ENCODE measurements at regions not wholly inside any gene's neighbourhood (a gene's known extent, or its start where the extent isn't known, plus 50 kb on each side); places are given as distances from the start of the nearest gene placed in this dataset.
A peak's percentile ranks its signal among the peaks of the same experiment; 100 is the strongest.
"Not testable (repeated sequence)": the region's sequence is repeated elsewhere in the genome, so short reads cannot be mapped to it uniquely, and the experiment has no call there.

DNA sequence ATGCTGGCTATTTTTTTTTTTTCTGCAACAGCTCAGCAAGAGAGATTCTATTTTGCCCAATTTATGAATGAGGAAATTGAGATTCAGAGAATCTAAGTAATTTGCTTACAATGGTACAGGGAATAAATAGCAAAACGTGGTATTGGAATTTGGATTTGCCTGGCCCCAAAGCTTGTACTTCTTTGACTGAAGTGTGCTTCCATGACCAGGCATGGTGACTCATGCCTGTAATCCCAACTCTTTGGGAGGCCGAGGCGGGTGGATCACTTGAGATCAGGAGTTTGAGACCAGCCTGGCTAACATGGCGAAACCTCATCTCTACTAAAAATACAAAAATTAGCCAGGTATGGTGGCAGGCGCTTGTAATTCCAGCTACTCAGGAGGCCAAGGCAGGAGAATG is 591.1 kb downstream of the CSNK1G3 start:
- not testable (repeated sequence) for ATAC-seq; DNase-seq (ENCODE audit: low spot score)

DNA sequence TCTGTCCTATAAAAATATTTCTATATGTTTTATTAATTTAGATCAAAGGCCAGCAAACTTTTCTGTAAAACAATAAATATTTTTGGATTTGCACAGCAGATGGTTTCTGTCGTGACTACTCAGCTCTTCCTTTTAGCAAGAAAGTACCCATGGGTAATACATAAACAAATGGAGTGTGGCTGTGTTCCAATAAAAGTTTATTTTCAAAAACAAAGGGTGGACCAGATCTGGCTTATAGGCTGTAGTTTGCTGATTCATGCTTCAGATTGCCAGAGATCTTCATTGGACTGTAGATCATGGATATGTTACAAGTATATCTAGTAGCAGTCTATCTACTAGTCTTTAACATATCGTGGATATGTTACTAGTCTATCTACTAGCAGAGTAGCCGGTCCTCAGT is 590.5 kb downstream of the CSNK1G3 start:
- DNase-seq (ENCODE audit: low spot score): no peak

DNA sequence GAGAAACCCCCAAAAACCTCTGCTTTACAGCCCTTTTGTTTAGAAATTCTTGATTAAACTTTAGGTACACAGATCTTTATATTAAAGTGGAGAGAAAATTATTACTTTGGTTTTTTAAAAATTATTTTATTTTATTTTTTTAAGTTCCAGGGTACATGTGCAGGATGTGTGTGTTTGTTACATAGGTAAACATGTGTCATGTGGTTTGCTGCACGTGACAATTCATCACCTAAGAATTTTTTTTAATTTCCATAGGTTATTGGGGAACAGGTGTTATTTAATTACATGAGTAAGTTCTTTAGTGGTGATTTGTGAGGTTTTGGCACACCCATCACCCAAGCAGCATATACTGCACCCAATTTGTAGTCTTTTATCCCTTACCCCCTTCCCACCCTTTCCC is 581.7 kb downstream of the CSNK1G3 start:
- ATAC-seq: no peak
- no peak for DNase-seq (ENCODE audit: low spot score)

More for the DNA sequence above, 590.5 kb downstream of the CSNK1G3 start:
- no peak for ATAC-seq

DNA sequence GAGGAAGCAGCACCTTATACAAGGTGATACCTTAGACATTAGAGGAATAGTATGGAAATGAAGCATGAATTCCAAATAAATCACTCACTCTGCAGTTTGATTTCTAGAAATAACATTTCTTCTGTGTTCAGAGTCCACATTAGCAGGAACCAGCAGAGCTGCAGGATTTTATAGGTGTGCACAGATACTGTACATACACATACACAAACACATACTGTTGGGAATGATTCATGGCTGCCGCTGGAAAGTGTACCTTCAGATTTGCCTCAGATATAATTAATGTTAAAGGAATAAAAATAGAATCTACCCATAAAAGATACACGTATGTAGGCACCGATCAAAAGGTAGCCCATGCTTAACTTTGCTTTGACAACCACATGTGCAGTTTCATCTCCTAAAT is 578.1 kb downstream of the CSNK1G3 start:
- no peak for DNase-seq (ENCODE audit: low spot score)
- no peak for ATAC-seq

DNA sequence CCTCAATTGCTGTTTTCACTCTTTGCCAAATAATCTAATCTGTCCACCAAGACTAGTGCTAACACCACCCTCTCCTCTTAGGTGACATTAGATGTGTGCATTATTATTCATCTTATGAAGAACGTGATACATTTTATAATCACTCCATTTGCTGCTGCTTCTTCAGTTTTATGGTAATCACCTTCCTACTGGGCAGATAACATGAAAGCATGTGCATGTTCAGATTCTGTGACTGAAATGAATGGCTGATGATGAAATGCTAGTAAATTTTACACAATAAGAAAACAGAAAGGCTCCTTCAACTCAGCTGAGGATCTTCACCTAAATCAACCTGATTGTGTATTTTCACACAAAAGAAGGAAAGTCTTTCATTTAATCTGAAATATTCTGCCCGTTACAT is 577.6 kb downstream of the CSNK1G3 start:
- ATAC-seq (no peak), DNase-seq (ENCODE audit: low spot score) (no peak)

DNA sequence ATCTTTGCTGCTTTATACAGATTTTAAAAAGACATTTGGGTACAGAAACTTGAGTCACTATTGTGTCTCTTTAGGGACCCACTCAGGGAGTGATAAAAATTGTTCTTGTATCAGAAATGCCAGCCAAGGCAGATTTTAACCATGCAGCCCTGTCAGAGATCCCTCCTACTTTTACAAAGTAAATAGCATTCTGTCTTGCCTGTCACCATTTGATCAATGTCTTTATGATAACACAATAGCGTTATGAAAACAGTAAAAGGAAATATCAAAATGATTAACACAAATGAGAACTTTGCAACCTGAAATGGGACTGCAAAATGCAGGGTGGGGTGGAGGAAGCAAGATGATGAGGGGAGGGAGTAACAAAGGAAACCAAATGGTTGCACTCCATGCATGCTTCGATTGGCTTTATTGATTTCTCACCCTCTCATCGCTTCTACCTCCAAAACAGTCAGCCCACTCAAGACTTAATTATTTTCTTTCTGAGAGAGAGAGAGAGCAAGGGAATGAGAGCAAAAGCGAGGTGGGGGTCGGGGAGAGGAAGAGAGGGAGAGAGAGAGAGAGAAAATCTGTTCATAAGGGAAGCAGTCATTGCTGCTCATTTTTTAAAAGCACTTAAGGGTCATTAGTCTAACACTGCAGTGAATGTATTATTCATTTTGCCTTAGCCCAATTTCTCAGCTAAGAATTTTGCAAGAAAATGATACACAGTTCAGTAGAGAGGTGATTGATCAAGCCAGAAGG is 576.5 kb downstream of the CSNK1G3 start:
- ATAC-seq (no peak), DNase-seq (ENCODE audit: low spot score) (no peak)

DNA sequence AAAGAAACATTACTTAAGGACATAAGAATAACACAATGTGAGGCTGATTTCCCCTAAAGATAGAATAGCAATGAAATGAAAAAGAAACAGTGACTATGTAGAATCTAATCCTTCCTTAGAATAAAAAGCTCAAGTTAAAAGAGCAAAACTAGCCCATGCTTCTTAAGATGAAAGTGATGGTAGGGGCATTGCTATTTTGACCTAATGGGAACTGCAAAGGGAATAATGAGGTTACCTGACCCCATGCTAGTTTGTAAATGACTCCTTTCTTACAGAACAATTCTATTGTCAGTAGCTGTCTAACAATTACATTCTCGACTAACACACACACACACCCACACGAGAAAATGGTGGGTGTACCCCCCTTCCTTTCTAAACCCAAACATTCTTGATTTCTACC is 575.8 kb downstream of the CSNK1G3 start:
- no peak for ATAC-seq
- no peak for DNase-seq (ENCODE audit: low spot score)

DNA sequence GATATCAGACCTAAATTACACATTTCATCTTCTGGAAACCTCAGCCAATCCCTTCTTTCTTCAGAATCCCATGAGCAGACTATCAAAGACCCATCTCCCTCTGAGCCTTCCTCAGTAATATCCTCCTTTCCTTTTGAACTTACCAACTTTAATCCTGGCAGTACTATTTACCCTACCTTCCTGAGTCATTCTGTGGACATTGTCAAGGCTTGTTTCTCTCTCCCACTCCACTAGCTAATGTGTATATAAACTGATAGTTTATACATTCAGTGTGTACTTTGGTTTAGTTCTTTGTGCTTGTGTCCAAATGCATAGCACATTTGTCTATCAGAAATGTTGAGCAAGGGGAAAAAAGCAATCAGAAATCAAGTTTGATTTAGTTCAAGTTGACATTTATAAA is 568.3 kb downstream of the CSNK1G3 start:
- ATAC-seq: no peak
- DNase-seq (ENCODE audit: low spot score): no peak

DNA sequence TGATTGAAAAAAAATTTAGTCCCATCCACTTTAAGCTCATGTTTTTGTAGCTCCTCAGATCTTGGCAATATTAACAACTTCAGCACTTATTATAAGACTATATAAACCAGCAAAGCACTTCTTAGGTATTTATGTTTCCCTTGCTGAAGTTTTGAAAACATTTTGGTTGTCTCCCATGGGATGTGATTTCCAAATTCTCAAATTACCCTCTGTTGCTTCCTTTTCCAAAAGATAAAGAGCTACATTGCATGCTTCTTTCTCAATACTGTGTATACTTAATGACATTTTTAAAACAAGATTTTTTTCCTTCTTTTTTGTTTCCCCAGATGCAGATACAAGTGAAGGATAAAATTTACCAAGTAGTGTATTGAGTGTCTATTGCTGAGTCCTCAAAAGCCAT is 567.1 kb downstream of the CSNK1G3 start:
- DNase-seq (ENCODE audit: low spot score): no peak
- ATAC-seq: no peak

DNA sequence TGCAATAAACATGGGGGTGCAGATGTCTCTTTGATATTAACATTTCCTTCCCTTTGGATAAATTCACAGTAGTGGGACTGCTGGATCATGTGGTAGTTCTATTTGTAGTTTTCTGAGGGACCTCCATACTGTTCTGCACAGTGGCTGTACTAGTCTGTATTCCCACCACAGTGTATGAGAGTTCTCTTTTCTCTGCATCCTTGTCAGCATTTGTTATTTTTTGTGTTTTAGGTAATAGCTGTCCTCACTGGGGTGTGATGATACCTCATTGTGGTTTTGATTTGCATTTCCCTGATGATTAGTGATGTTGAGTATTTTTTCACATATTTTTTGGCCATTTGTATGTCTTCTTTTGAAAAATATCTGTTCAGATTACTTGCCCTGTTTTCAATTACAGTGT is 562.5 kb downstream of the CSNK1G3 start:
- ATAC-seq: no peak

DNA sequence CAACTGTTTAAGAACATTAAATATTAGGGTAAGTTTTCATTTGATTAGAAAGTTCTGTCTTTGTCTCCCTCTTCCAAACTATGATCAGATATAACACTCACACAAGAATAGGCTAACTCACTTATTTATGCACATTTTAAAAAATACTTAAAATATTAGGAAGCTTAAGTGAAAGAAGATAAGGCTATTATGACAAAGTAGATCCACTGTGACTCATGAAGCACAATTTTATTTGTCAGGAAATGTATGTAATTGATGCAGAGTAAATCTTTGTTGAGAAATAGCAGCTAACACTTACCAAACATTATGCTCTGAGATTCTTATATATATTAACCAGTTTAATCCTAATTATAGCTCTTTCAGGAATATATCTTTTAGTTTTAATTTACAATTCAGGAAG is 560.6 kb downstream of the CSNK1G3 start:
- DNase-seq (ENCODE audit: low spot score) (no peak), ATAC-seq (no peak)

More for the DNA sequence above, 562.5 kb downstream of the CSNK1G3 start:
- no peak for DNase-seq (ENCODE audit: low spot score)

DNA sequence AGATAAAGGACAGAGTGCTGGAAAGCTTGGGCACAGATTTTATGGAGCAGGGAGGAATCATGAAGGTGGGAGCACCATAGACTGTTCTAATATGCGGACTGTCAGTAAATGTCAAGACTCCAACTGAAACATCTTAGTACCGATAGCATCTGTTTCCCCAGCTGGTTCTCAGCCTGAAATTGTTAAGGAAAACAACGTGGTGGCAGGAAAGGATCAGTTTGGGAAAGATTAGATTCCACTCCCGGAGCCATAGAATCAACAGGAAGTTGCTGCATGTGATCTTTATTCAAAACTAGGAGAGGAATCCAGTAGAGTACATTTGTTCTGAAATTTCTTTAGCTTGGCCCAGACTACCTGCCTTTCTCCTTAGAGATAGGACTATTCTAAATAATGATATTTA is 559.1 kb downstream of the CSNK1G3 start:
- DNase-seq (ENCODE audit: low spot score) (no peak), ATAC-seq (no peak)

DNA sequence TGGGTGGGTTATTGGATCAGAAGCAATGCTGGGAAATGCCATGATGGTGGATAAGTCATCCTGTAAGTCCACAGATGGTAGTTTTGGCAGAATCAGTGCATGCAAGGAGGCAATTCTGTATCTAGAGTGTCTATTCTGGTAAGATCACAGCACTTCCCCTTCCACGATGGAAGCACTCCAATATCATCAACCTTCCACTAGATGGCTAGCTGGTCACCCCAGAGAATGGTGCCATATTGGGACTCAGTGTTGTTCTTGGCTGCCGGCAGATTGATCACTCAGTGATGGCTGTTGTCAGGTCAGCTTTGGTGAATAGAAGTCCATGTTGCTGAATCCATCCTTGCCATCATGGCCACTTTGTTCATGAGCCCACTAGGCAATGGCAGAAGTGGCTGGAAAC is 553.5 kb downstream of the CSNK1G3 start:
- no peak for ATAC-seq

DNA sequence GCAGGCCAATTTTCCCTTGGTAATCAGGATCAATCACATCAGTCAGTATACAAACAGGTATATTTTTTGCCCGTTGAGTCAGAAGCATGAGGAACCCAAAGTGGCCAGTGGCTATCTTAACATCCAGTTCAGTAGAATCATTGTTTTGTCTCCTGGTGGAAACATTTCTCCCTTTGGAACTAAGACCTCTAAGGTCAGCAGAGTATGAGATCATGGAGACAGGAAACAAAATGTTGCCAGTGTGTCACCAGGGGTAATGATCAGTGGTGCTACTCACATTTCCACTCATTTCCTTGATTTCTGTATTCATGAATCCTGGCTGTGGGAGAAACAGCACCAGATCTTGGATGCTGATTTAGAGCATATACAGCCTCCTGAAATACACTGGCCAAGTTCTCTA is 553.0 kb downstream of the CSNK1G3 start:
- ATAC-seq (no peak), DNase-seq (ENCODE audit: low spot score) (no peak)

More for the DNA sequence above, 553.5 kb downstream of the CSNK1G3 start:
- DNase-seq (ENCODE audit: low spot score): no peak

DNA sequence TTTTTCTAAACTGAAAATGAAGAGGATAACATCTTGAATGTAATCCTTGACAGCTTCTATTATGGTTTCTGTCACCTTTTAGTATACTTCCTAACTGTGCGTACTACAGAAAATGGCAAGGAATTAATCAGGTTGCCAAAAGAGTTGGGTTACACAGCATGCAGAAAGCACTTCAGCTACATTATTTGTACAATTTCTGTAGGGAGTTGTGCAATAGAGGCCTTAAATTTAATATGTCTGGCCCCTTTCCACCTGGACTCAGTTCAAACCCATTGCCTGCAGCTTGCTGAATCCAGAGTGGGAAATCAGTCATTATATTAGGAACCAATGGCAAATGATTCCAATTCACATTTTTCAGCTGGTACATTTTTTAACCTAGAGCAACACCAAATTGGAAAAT is 549.7 kb downstream of the CSNK1G3 start:
- no peak for DNase-seq (ENCODE audit: low spot score)
- no peak for ATAC-seq

DNA sequence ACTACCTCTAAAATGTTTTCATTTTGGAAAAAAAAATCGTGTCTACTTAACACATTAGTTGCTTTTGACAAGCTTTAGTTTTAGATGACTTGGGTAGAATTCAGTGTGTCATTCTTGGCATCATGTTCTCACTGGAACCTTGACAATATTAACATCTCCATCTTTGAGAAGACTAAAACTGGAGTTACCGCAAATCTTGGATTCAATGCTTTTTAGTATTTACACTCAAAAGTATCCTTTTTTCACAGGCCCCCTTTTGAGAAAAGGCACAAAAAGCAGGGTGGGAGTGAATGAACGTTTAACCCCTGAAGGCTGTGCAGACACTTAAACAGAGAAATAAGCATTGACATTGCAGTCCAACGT is 549.1 kb downstream of the CSNK1G3 start:
- DNase-seq (ENCODE audit: low spot score): no peak
- no peak for ATAC-seq

DNA sequence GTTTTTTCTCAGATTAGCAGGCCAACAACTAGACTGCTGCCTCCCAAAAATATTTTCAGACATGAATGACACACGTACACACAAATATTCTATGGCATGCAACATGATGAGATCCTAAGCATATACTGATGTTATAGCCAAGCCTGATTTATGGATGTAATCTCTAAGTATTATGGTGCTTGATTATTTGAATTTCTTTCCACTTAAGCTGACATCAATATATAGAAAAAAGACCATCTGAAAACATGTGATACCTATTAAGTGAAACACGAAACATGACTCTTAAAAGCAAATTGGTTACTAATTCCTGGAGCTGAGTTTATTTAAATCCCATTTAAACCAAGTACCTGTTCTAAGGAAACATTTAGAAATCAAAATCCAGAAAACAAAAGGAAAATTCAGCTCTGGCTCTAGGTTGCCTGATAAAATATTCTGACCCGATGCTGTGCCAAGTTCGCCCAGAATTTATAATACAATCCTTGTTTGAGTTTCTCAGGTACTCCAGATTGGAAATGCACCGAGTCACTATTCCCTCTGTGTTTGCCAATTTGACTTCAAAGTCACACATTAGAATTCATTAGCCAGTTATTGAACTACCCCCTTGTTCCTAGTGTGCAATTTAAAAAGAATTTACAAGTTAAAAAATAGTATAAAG is 548.6 kb downstream of the CSNK1G3 start:
- ATAC-seq: no peak
- DNase-seq (ENCODE audit: low spot score): no peak

DNA sequence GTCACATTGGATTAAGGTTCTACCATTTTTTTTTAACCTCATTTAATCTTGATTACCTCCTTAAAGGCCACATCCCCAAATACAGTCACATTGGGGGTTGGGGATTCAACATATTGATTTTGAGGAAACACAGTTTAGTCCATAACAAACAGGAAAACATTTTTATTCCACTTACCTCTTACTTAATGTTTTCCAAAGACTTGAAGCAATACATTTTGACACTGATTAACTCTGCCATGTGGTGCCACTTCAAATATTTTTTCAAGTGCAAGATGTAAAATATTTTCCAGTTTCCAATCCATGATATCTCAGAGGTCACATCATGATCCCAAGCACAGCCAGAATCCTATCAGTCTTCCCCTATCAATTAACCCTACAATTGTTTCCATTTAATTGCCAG is 548.0 kb downstream of the CSNK1G3 start:
- no peak for DNase-seq (ENCODE audit: low spot score)
- ATAC-seq: no peak

DNA sequence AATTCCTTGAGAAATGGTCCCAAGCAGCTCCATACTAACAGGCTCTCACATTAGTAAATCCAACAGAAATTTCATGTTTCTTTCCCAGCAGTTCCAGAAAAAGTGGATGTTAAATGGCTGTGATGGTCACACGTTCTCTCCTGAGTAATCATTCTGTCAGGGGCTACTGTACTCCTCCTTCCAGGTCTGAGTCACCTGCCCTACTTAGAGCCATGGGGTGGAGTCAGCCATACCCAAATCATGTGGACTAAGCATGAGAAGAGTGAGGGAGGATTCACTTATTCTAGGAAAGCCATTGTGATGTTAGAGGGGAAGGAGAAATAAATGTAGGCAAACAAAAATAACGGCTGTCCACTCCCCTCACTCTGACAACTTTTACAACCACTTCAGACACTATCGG is 547.2 kb downstream of the CSNK1G3 start:
- ATAC-seq: no peak
- no peak for DNase-seq (ENCODE audit: low spot score)

DNA sequence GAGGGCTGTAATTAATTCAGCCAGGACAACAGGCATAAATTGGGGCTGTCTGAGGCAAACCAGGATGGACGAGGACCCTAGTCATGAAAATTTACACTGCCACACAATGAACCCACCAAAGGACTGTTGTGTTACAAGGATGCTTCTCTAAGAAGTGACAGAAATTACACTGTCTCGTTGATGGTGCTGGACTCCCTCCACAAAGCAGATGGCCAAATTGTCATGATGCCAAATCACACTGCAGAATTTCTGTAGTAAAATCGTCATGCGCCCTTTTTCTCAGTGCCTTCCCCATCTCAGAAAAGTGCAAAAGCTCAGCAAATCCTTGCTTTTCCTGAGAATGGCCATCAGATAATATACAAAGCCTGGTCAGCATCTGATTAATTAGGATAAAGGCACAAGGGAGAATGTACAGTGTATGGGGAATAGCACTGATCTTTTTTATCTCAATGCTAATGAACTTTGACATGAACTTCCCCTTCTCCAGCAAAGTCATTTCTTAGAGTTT is 545.8 kb downstream of the CSNK1G3 start:
- DNase-seq (ENCODE audit: low spot score): no peak
- no peak for ATAC-seq

DNA sequence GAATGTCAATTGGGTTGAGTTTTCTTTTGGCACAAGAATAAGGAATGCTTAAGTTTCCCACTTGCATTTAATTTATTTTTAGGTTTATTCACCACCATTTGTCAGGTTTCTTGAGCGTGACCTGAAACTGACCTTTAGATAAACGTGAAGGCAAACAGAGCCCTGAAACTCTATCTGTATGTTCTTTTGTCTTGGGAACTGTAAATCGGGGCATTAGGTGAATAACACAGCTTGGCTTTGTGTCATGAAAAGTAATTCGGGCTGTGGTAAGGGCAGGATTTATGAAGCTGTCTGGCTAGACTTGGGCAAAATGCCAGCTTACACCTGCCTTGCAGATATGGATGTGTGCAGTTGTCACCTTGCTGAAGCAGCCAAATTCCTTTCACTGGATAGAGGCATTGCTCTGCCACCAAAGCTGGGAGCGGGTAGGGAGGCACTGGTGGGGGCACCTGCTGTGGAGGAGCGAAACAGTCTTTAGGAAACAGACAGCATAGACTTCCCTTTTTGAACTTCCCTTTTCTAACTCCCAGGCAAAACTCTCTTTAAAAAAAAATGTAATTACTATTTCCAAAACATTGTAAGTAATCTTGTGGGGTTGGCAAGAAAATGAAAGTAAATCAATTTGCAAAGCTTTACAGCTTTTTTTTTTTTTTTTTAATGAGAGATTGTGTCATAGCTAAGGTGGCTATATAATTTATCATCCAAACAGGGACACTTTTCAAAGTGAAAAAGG is 545.2 kb downstream of the CSNK1G3 start:
- DNase-seq (ENCODE audit: low spot score) (no peak), ATAC-seq (peak; percentile 32)
